Epithelial cell of proximal tubule (primary cell): ENCODE measurements at regions not wholly inside any gene's neighbourhood (a gene's known extent, or its start where the extent isn't known, plus 50 kb on each side); places are given as distances from the start of the nearest gene placed in this dataset.

Experiments used
- DNase-seq: peaks from one replicate; pipeline ENCODE4 v3.0.0-alpha.2; 2011; ENCODE audit warnings: low read depth
- H3K4me3 ChIP-seq: 2 replicates; pipeline ENCODE4 v1.5.1; 2011; ENCODE audit warnings: low read depth, mild to moderate bottlenecking, low read length
- TF ChIP-seq, protein P1 (sequence below): conservative IDR thresholded peaks from 2 replicates; pipeline ENCODE4 v1.5.1; 2012; ENCODE audit warnings: low read depth, mild to moderate bottlenecking, low read length

DNA sequence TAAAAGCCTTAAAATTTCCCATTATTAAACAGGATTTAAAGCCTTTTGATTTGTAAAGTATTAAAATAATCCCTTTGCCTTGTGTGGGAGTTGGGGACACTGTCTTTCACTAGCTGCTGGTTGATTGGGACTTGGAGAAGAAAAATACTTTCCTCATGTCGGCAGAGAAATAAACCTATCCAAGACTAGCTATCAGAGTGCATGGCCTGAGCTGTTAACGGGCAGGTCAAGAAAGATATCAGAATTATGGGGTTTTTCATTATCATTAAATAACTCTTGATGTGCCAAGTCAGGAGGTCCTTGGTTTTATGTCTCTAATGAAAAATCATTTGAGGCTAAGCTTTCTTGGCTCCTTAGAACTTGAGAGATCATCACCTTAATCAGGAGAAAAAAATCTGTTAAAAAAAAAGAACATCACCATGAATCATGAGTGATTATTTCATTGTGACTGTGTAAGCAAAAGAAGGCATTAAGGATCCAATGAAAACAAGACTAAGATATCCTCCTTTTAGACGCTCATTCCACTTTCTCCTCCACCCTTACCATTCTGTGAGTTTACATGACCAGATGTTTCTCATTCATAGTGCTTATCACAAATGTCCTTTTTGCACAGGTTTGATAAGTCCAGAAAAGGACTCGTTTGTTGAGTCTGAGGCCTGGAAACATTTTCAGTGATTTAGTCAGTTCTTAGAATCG, 140.4 kb upstream of the EGFLAM start:
- H3K4me3 ChIP-seq, result no peak overlapping the region
- TF ChIP-seq, protein P1, sequence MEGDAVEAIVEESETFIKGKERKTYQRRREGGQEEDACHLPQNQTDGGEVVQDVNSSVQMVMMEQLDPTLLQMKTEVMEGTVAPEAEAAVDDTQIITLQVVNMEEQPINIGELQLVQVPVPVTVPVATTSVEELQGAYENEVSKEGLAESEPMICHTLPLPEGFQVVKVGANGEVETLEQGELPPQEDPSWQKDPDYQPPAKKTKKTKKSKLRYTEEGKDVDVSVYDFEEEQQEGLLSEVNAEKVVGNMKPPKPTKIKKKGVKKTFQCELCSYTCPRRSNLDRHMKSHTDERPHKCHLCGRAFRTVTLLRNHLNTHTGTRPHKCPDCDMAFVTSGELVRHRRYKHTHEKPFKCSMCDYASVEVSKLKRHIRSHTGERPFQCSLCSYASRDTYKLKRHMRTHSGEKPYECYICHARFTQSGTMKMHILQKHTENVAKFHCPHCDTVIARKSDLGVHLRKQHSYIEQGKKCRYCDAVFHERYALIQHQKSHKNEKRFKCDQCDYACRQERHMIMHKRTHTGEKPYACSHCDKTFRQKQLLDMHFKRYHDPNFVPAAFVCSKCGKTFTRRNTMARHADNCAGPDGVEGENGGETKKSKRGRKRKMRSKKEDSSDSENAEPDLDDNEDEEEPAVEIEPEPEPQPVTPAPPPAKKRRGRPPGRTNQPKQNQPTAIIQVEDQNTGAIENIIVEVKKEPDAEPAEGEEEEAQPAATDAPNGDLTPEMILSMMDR, result no peak
- no peak for DNase-seq

DNA sequence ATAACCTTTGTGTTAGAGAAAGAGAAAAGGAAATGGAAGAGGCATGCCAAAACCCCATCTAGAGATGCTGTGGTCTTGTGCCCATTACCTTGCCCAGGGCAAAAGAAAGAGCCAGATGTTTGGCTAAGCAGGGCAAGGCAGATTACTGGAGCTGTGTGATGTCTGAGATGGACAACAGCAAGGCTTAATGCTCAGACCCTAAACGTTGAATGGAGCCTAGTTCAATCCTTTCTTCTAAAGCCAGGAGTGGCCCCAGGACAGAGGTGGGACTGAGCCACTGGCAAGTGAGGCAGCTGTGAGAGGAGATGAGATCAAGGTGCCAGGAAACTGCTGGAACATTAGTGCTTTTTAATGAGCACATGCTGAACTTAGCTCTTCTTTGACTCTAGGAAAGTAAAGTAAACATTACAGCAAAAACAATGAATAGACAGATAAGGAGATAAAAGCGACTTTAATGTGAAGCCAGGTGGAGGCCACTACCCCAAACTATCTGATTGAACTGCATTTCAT, 143.0 kb upstream of the EGFLAM start:
- no peak overlapping the region for H3K4me3 ChIP-seq
- DNase-seq, result no peak
- TF ChIP-seq, protein P1, result no peak

DNA sequence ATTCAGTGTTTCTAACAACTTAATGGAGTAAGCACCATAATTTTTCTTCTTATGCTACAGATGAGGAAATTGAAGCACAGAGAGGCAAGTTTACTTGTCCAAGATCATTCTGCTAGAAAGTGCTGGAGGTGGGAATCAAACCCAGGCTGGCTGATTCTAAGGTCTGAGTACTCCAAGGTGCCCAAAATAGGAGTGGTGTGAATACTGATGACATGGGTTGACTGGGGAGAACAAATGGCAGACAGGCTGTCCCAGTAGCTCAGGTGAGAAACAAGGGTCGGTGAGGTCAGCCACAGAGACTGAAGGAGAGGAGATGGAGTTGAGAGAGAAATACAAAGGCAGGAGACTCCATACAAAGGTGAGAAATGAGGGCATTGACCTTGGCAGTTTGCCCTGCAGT, 144.5 kb upstream of the EGFLAM start:
- TF ChIP-seq, protein P1, result no peak
- DNase-seq, result no peak
- H3K4me3 ChIP-seq, result no peak overlapping the region

DNA sequence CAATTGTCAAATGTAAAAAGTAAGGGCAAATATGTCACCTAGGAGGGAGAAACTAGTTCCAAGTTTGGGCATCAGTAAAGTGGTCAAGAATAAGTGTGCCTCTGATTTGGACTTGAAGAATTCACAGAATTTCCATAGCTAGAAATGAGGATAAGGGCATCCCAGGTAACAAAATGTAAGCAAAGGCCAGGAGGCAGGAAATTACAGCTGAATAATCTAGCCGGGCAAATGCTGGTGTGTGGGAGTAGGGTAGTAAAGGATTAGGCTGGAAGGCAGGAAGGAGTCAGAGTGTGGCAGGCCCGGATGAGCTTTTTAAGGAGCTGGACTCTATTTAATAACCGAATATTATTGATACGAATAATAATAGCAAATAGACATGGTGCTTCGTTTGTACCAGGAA, 144.9 kb upstream of the EGFLAM start:
- TF ChIP-seq, protein P1, result no peak
- H3K4me3 ChIP-seq, result no peak overlapping the region
- no peak for DNase-seq

- H3K4me3 ChIP-seq, result no peak overlapping the region
- TF ChIP-seq, protein P1, result no peak
- DNase-seq, result no peak
Observed at GRCh38 chr5:38112938-38113337, 145.4 kb upstream of the EGFLAM start.

DNA sequence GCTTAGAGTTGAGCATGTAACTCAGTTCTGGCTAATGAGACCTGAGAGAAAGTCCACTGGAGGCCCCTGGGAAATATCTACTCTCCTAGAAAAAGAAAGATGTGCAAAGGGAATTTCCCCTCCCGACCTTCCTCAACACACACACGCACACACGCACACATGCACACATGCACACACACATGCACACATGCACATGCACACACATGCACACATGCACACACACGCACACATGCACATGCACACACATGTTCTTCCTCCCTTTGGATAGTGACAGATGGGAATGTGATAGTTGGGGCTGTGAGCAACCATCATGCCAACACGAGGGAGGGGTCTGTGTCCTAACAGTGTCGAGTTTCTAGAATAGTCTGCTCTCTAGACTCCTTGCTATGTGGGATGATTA, 148.2 kb upstream of the EGFLAM start:
- H3K4me3 ChIP-seq, result no peak overlapping the region
- DNase-seq, result no peak
- TF ChIP-seq, protein P1, result no peak

- no peak overlapping the region for H3K4me3 ChIP-seq
- TF ChIP-seq, protein P1, result no peak
- no peak for DNase-seq
Observed at GRCh38 chr5:38107096-38107495, 151.3 kb upstream of the EGFLAM start.
